ENCODE measurements at regions not wholly inside any gene's neighbourhood (a gene's known extent, or its start where the extent isn't known, plus 50 kb on each side); places are given as distances from the start of the nearest gene placed in this dataset.

GRCh38 chr5:133905424-133905823 is 63.0 kb downstream of the C5orf15 start:
- Histone ChIP-seq H3K9me3 (ENCODE audit: control insufficient read depth in 3 of 3, low read length in 3 of 3) (no peaks in the 10 kb centered on the region), H3K4me1 (ENCODE audit: control insufficient read depth in 3 of 3, insufficient read depth in 3 of 3, low read length in 3 of 3) (peaks cover 0 to 7% (median 3%) of the 10 kb centered on the region in 3 donors), H3K9ac (ENCODE audit: low read depth in 1 of 3, low read length in 3 of 3) (no peak overlapping the region), H3K4me3 (ENCODE audit: low read length in 3 of 3) (no peak overlapping the region), H3K36me3 (ENCODE audit: control insufficient read depth in 3 of 3, insufficient read depth in 3 of 3, low read length in 3 of 3) (no peaks in the 10 kb centered on the region), H3K27me3 (ENCODE audit: control insufficient read depth in 3 of 3, insufficient read depth in 3 of 3, low read length in 3 of 3) (no peaks in the 10 kb centered on the region), H3K27ac (ENCODE audit: low read depth, low read length) (no peak overlapping the region)

GRCh38 chr5:133904641-133905040 is 63.8 kb downstream of the C5orf15 start:
- Histone ChIP-seq H3K9ac (ENCODE audit: low read depth in 1 of 3, low read length in 3 of 3) (no peak overlapping the region), H3K4me1 (ENCODE audit: control insufficient read depth in 3 of 3, insufficient read depth in 3 of 3, low read length in 3 of 3) (peaks cover 0 to 7% (median 3%) of the 10 kb centered on the region in 3 donors), H3K27ac (ENCODE audit: low read depth, low read length) (no peak overlapping the region), H3K27me3 (ENCODE audit: control insufficient read depth in 3 of 3, insufficient read depth in 3 of 3, low read length in 3 of 3) (no peaks in the 10 kb centered on the region), H3K36me3 (ENCODE audit: control insufficient read depth in 3 of 3, insufficient read depth in 3 of 3, low read length in 3 of 3) (no peaks in the 10 kb centered on the region), H3K4me3 (ENCODE audit: low read length in 3 of 3) (no peak overlapping the region), H3K9me3 (ENCODE audit: control insufficient read depth in 3 of 3, low read length in 3 of 3) (no peaks in the 10 kb centered on the region)

- Histone ChIP-seq H3K36me3 (ENCODE audit: control insufficient read depth in 3 of 3, insufficient read depth in 3 of 3, low read length in 3 of 3) (no peaks in the 10 kb centered on the region), H3K4me1 (ENCODE audit: control insufficient read depth in 3 of 3, insufficient read depth in 3 of 3, low read length in 3 of 3) (peaks cover 0 to 7% (median 5%) of the 10 kb centered on the region in 3 donors), H3K4me3 (ENCODE audit: low read length in 3 of 3) (no peak overlapping the region), H3K27me3 (ENCODE audit: control insufficient read depth in 3 of 3, insufficient read depth in 3 of 3, low read length in 3 of 3) (no peaks in the 10 kb centered on the region), H3K9ac (ENCODE audit: low read depth in 1 of 3, low read length in 3 of 3) (no peak overlapping the region), H3K9me3 (ENCODE audit: control insufficient read depth in 3 of 3, low read length in 3 of 3) (no peaks in the 10 kb centered on the region), H3K27ac (ENCODE audit: low read depth, low read length) (no peak overlapping the region)
Observed at GRCh38 chr5:133902511-133903118, 65.8 kb downstream of the C5orf15 start.

- H3K4me3 ChIP-seq (ENCODE audit: low read length in 3 of 3), result no peak overlapping the region
- H3K9me3 ChIP-seq (ENCODE audit: control insufficient read depth in 3 of 3, low read length in 3 of 3), result no peaks in the 10 kb centered on the region
- H3K27ac ChIP-seq (ENCODE audit: low read depth, low read length), result no peak overlapping the region
- peaks cover 0 to 2% (median 0%) of the 10 kb centered on the region in 3 donors for H3K4me1 ChIP-seq (ENCODE audit: control insufficient read depth in 3 of 3, insufficient read depth in 3 of 3, low read length in 3 of 3)
- H3K36me3 ChIP-seq (ENCODE audit: control insufficient read depth in 3 of 3, insufficient read depth in 3 of 3, low read length in 3 of 3), result no peaks in the 10 kb centered on the region
- H3K27me3 ChIP-seq (ENCODE audit: control insufficient read depth in 3 of 3, insufficient read depth in 3 of 3, low read length in 3 of 3), result no peaks in the 10 kb centered on the region
- no peak overlapping the region for H3K9ac ChIP-seq (ENCODE audit: low read depth in 1 of 3, low read length in 3 of 3)
Observed at GRCh38 chr5:133900534-133901270, 67.7 kb downstream of the C5orf15 start.

GRCh38 chr5:133899506-133899905 is 68.9 kb downstream of the C5orf15 start:
- no peaks in the 10 kb centered on the region for H3K36me3 ChIP-seq (ENCODE audit: control insufficient read depth in 3 of 3, insufficient read depth in 3 of 3, low read length in 3 of 3)
- peaks cover 0 to 2% (median 0%) of the 10 kb centered on the region in 3 donors for H3K4me1 ChIP-seq (ENCODE audit: control insufficient read depth in 3 of 3, insufficient read depth in 3 of 3, low read length in 3 of 3)
- no peak overlapping the region for H3K9ac ChIP-seq (ENCODE audit: low read depth in 1 of 3, low read length in 3 of 3)
- no peak overlapping the region for H3K27ac ChIP-seq (ENCODE audit: low read depth, low read length)
- H3K4me3 ChIP-seq (ENCODE audit: low read length in 3 of 3), result no peak overlapping the region
- no peaks in the 10 kb centered on the region for H3K9me3 ChIP-seq (ENCODE audit: control insufficient read depth in 3 of 3, low read length in 3 of 3)
- H3K27me3 ChIP-seq (ENCODE audit: control insufficient read depth in 3 of 3, insufficient read depth in 3 of 3, low read length in 3 of 3), result no peaks in the 10 kb centered on the region

- H3K36me3 ChIP-seq (ENCODE audit: control insufficient read depth in 3 of 3, insufficient read depth in 3 of 3, low read length in 3 of 3), result no peaks in the 10 kb centered on the region
- H3K9ac ChIP-seq (ENCODE audit: low read depth in 1 of 3, low read length in 3 of 3), result no peak overlapping the region
- no peak overlapping the region for H3K4me3 ChIP-seq (ENCODE audit: low read length in 3 of 3)
- no peak overlapping the region for H3K27ac ChIP-seq (ENCODE audit: low read depth, low read length)
- peaks cover 7 to 12% (median 8%) of the 10 kb centered on the region in 3 donors for H3K4me1 ChIP-seq (ENCODE audit: control insufficient read depth in 3 of 3, insufficient read depth in 3 of 3, low read length in 3 of 3)
- H3K9me3 ChIP-seq (ENCODE audit: control insufficient read depth in 3 of 3, low read length in 3 of 3), result no peaks in the 10 kb centered on the region
- H3K27me3 ChIP-seq (ENCODE audit: control insufficient read depth in 3 of 3, insufficient read depth in 3 of 3, low read length in 3 of 3), result no peaks in the 10 kb centered on the region
Observed at GRCh38 chr5:133898440-133898839, 70.0 kb downstream of the C5orf15 start.

- Histone ChIP-seq H3K9me3 (ENCODE audit: control insufficient read depth in 3 of 3, low read length in 3 of 3) (no peaks in the 10 kb centered on the region), H3K9ac (ENCODE audit: low read depth in 1 of 3, low read length in 3 of 3) (no peak overlapping the region), H3K27ac (ENCODE audit: low read depth, low read length) (no peak overlapping the region), H3K36me3 (ENCODE audit: control insufficient read depth in 3 of 3, insufficient read depth in 3 of 3, low read length in 3 of 3) (no peaks in the 10 kb centered on the region), H3K4me3 (ENCODE audit: low read length in 3 of 3) (no peak overlapping the region), H3K27me3 (ENCODE audit: control insufficient read depth in 3 of 3, insufficient read depth in 3 of 3, low read length in 3 of 3) (no peaks in the 10 kb centered on the region), H3K4me1 (ENCODE audit: control insufficient read depth in 3 of 3, insufficient read depth in 3 of 3, low read length in 3 of 3) (peaks cover 9 to 14% (median 13%) of the 10 kb centered on the region in 3 donors)
Observed at GRCh38 chr5:133897431-133897830, 71.0 kb downstream of the C5orf15 start.

GRCh38 chr5:133896873-133897272 is 71.6 kb downstream of the C5orf15 start:
- H3K36me3 ChIP-seq (ENCODE audit: control insufficient read depth in 3 of 3, insufficient read depth in 3 of 3, low read length in 3 of 3), result no peaks in the 10 kb centered on the region
- H3K9me3 ChIP-seq (ENCODE audit: control insufficient read depth in 3 of 3, low read length in 3 of 3), result no peaks in the 10 kb centered on the region
- no peak overlapping the region for H3K4me3 ChIP-seq (ENCODE audit: low read length in 3 of 3)
- no peak overlapping the region for H3K27ac ChIP-seq (ENCODE audit: low read depth, low read length)
- peaks cover 9 to 14% (median 13%) of the 10 kb centered on the region in 3 donors for H3K4me1 ChIP-seq (ENCODE audit: control insufficient read depth in 3 of 3, insufficient read depth in 3 of 3, low read length in 3 of 3)
- H3K27me3 ChIP-seq (ENCODE audit: control insufficient read depth in 3 of 3, insufficient read depth in 3 of 3, low read length in 3 of 3), result no peaks in the 10 kb centered on the region
- H3K9ac ChIP-seq (ENCODE audit: low read depth in 1 of 3, low read length in 3 of 3), result no peak overlapping the region

- Histone ChIP-seq H3K4me3 (ENCODE audit: low read length in 3 of 3) (no peak overlapping the region), H3K9ac (ENCODE audit: low read depth in 1 of 3, low read length in 3 of 3) (no peak overlapping the region), H3K27me3 (ENCODE audit: control insufficient read depth in 3 of 3, insufficient read depth in 3 of 3, low read length in 3 of 3) (no peaks in the 10 kb centered on the region), H3K36me3 (ENCODE audit: control insufficient read depth in 3 of 3, insufficient read depth in 3 of 3, low read length in 3 of 3) (no peaks in the 10 kb centered on the region), H3K27ac (ENCODE audit: low read depth, low read length) (no peak overlapping the region), H3K9me3 (ENCODE audit: control insufficient read depth in 3 of 3, low read length in 3 of 3) (no peaks in the 10 kb centered on the region), H3K4me1 (ENCODE audit: control insufficient read depth in 3 of 3, insufficient read depth in 3 of 3, low read length in 3 of 3) (peaks cover 9 to 14% (median 13%) of the 10 kb centered on the region in 3 donors)
Observed at GRCh38 chr5:133895979-133896845, 72.2 kb downstream of the C5orf15 start.
